ENCODE measurements at regions not wholly inside any gene's neighbourhood (a gene's known extent, or its start where the extent isn't known, plus 50 kb on each side); places are given as distances from the start of the nearest gene placed in this dataset.

- intact Hi-C loops (cut with micrococcal nuclease; ENCODE audit: unreplicated experiment) (loop anchor here (5.0 kb wide), 2 partner anchors 237 to 513 kb away; partner anchors contain the start of gene RRAGC), in situ Hi-C loops (cut with MboI) (loop anchor here (5.0 kb wide), 2 partner anchors 168 to 443 kb away; no protein-coding TSS in a partner anchor)
- DNase-seq (ENCODE audit: low read depth, low spot score) (no peak), FAIRE-seq (no peak), ATAC-seq (no peak)
- no peak overlapping the region for H3K4me3 ChIP-seq
- H4K20me1 ChIP-seq (ENCODE audit: control insufficient read depth, insufficient read depth): no peaks in the 10 kb centered on the region
- no peaks in the 10 kb centered on the region for H3K9me3 ChIP-seq (replicated peaks; ENCODE audit: control insufficient read depth, insufficient read depth, low read length)
- ChIA-PET RAD21 (ENCODE audit: unreplicated experiment) (interaction anchor here (11.2 kb wide), 1 partner anchor 95 kb away, joined by 304 read pairs; no protein-coding TSS in a partner anchor), SMC1A (ENCODE audit: uncharacterized antibody, unreplicated experiment) (no interaction called here), CTCF (interaction anchor here (6.4 kb wide), 1 partner anchor 96 kb away, joined by 52 read pairs; no protein-coding TSS in a partner anchor), POLR2A (no interaction called here)
- H3K79me2 ChIP-seq (ENCODE audit: control insufficient read depth, insufficient read depth, low read length): no peaks in the 10 kb centered on the region
- no peaks in the 10 kb centered on the region for H3K4me1 ChIP-seq (ENCODE audit: control insufficient read depth, insufficient read depth, low read length)
- 32% methylated on average over 6 of the region's 7 CpGs for WGBS (ENCODE audit: insufficient coverage, insufficient replicate concordance, low lambda C conversion rate, missing lambda C conversion rate)
- no peak for TF ChIP-seq JUND (IDR thresholded peaks at IDR 0.05; ENCODE audit: low read depth, low read length)
- no peak for TF ChIP-seq ZBTB40 (IDR thresholded peaks at IDR 0.05; ENCODE audit: borderline replicate concordance)
- no peak for TF ChIP-seq PRDM15 (CRISPR knock-in tag; IDR thresholded peaks at IDR 0.05)
- no peak for TF ChIP-seq MAX (IDR thresholded peaks at IDR 0.05; ENCODE audit: low read depth, low read length)
- TF ChIP-seq YBX1 (IDR thresholded peaks at IDR 0.05): no peak
- no peak for TF ChIP-seq POLR2A (IDR thresholded peaks at IDR 0.05; ENCODE audit: low read depth, low read length)
- TF ChIP-seq HDAC2 (IDR thresholded peaks at IDR 0.05): no peak
- TF ChIP-seq ZBTB4 (CRISPR knock-in tag; IDR thresholded peaks at IDR 0.05): no peak
- BruUV-seq (replicated peaks): no TSS peak
- H3K27ac ChIP-seq (ENCODE audit: control insufficient read depth, insufficient read depth): no peak overlapping the region
- H3K36me3 ChIP-seq (ENCODE audit: control insufficient read depth in 2 of 2, insufficient read depth in 2 of 2, low read length in 1 of 2): no peaks in the 10 kb centered on the region
- no peak overlapping the region for H2AFZ ChIP-seq (ENCODE audit: control insufficient read depth, low read depth, low read length)
- H3K9ac ChIP-seq (ENCODE audit: control insufficient read depth, insufficient read depth, low read length): no peak overlapping the region
- H3K4me2 ChIP-seq (ENCODE audit: control insufficient read depth, insufficient read depth): no peak overlapping the region
- H3K27me3 ChIP-seq (replicated peaks in 1 of 2; ENCODE audit: control insufficient read depth in 2 of 2, insufficient read depth in 2 of 2, low read length in 1 of 2): no peaks in the 10 kb centered on the region
Observed at GRCh38 chr1:39094685-39095084, 68.5 kb downstream of the NDUFS5 start.

Data from GM12878 (cell line).